Body of pancreas (tissue), 4 donors: ENCODE measurements at regions not wholly inside any gene's neighbourhood (a gene's known extent, or its start where the extent isn't known, plus 50 kb on each side); places are given as distances from the start of the nearest gene placed in this dataset.

ENCODE experiments used
- ATAC-seq: fragments of 150-250 bp; one replicate; pipeline ENCODE4 v1.9.1; 2016
- DNase-seq, 4 donors: peaks; one replicate each; pipeline ENCODE4 v3.0.0-alpha.2; 2019
- H3K27ac ChIP-seq, 4 donors: fragments of 200-600 bp; sonication (generic); 1 replicate in 3 of 4; 2 replicates in 1 of 4; pipeline versions ENCODE4 v1.5.1 to v1.6.1; 2016 to 2019; ENCODE audit warnings: mild to moderate bottlenecking in 1 of 4, mixed read lengths in 1 of 4, moderate library complexity in 1 of 4
- H3K27me3 ChIP-seq, 2 donors: fragments of 200-600 bp; sonication (generic); one replicate each; pipeline ENCODE4 v1.6.0; 2016; ENCODE audit warnings: mild to moderate bottlenecking in 1 of 2
- H3K36me3 ChIP-seq, 2 donors: fragments of 200-600 bp; sonication (generic); replicated peaks in 1 of 2; 2 replicates each; pipeline ENCODE4 v1.5.1; 2016; ENCODE audit warnings: low read depth in 2 of 2; ENCODE audit not compliant: insufficient read depth in 1 of 2
- H3K4me1 ChIP-seq: fragments of 200-600 bp; sonication (generic); one replicate; pipeline ENCODE4 v1.6.0; 2016
- H3K4me3 ChIP-seq, 2 donors: fragments of 200-600 bp; sonication (generic); 1 replicate in 1 of 2; 2 replicates in 1 of 2; pipeline ENCODE4 v1.5.1; 2016 to 2019
- H3K9me3 ChIP-seq, 3 donors: fragments of 200-600 bp; sonication (generic); 1 replicate in 2 of 3; 2 replicates in 1 of 3; pipeline ENCODE4 v1.5.1; 2016
- CTCF ChIP-seq, 7 experiments: fragments of 450-650 bp in 4 of 7; fragments of 200-600 bp in 3 of 7; sonication (generic) in 3 of 7; IDR thresholded peaks; one replicate each; pipeline ENCODE4 v1.5.1; 2016 to 2019; ENCODE audit warnings: antibody characterized with exemption in 7 of 7
- POLR2A ChIP-seq, 3 donors: fragments of 450-650 bp; IDR thresholded peaks; one replicate each; pipeline ENCODE4 v1.6.1; 2016; ENCODE audit warnings: antibody characterized with exemption in 3 of 3, mild to moderate bottlenecking in 2 of 3
- WGBS, 2 donors: methylation state at CpG; one replicate each; pipeline ENCODE4 v1.1.5; 2017; 5-methylcytosine and 5-hydroxymethylcytosine counted together
- intact Hi-C: fragments of 100-400 bp; cut with DNase I; formaldehyde crosslinking; loops from one replicate; pipeline ENCODE4 v1.15.1; 2023

- no peaks in the 10 kb centered on the region for H3K9me3 ChIP-seq
- TF ChIP-seq POLR2A (IDR thresholded peaks at IDR 0.05) (no peak), CTCF (IDR thresholded peaks at IDR 0.05) (no peak)
- H3K27ac ChIP-seq, result no peak overlapping the region
- H3K27me3 ChIP-seq, result no peaks in the 10 kb centered on the region
- no peaks in the 10 kb centered on the region for H3K36me3 ChIP-seq
- no peak overlapping the region for H3K4me3 ChIP-seq
- DNase-seq, result no peak
- no peak for ATAC-seq
- 51 to 58% methylated on average over 7 of the region's 7 CpGs for WGBS, 2 donors
- intact Hi-C loops, result no loop called here
- H3K4me1 ChIP-seq, result no peaks in the 10 kb centered on the region
Observed at GRCh38 chr20:58102744-58103516, 125.5 kb downstream of the ANKRD60 start.

GRCh38 chr20:58102261-58102660, 126.2 kb downstream of the ANKRD60 start:
- TF ChIP-seq CTCF (IDR thresholded peaks at IDR 0.05) (no peak), POLR2A (IDR thresholded peaks at IDR 0.05) (no peak)
- H3K9me3 ChIP-seq, result no peaks in the 10 kb centered on the region
- H3K27me3 ChIP-seq, result no peaks in the 10 kb centered on the region
- H3K27ac ChIP-seq, result no peak overlapping the region
- DNase-seq (no peak), ATAC-seq (no peak)
- intact Hi-C loops, result no loop called here
- H3K4me3 ChIP-seq, result no peak overlapping the region
- WGBS, 2 donors, result 72 to 75% methylated on average over 4 of the region's 4 CpGs
- H3K36me3 ChIP-seq, result no peaks in the 10 kb centered on the region
- H3K4me1 ChIP-seq, result no peaks in the 10 kb centered on the region

- intact Hi-C loops, result no loop called here
- Histone ChIP-seq H3K4me3 (no peak overlapping the region), H3K4me1 (no peaks in the 10 kb centered on the region), H3K27ac (no peak overlapping the region), H3K27me3 (no peaks in the 10 kb centered on the region), H3K9me3 (no peaks in the 10 kb centered on the region), H3K36me3 (no peaks in the 10 kb centered on the region)
- WGBS, 2 donors, result 80 to 81% methylated on average over 7 of the region's 7 CpGs
- DNase-seq (no peak), ATAC-seq (no peak)
- TF ChIP-seq POLR2A (IDR thresholded peaks at IDR 0.05), result no peak
- no peak for TF ChIP-seq CTCF (IDR thresholded peaks at IDR 0.05)
Observed at GRCh38 chr20:58100731-58101356, 127.6 kb downstream of the ANKRD60 start.

- TF ChIP-seq POLR2A (IDR thresholded peaks at IDR 0.05) (no peak), CTCF (IDR thresholded peaks at IDR 0.05) (no peak)
- Histone ChIP-seq H3K27ac (no peak overlapping the region), H3K4me3 (no peak overlapping the region), H3K4me1 (no peaks in the 10 kb centered on the region), H3K9me3 (no peaks in the 10 kb centered on the region), H3K36me3 (no peaks in the 10 kb centered on the region), H3K27me3 (no peaks in the 10 kb centered on the region)
- WGBS, 2 donors, result 51 to 57% methylated on average over 9 of the region's 9 CpGs
- ATAC-seq (no peak), DNase-seq (no peak)
- intact Hi-C loops, result no loop called here
Observed at GRCh38 chr20:58099956-58100730, 128.3 kb downstream of the ANKRD60 start.
